Caco-2 (cell line): ENCODE measurements at regions not wholly inside any gene's neighbourhood (a gene's known extent, or its start where the extent isn't known, plus 50 kb on each side); places are given as distances from the start of the nearest gene placed in this dataset.

ENCODE experiments used
- BruUV-seq: library from RNA; stranded (reverse); fragments of 400-500 nt; replicated peaks from 2 replicates; lab custom pipeline; 2021; lab: Mats Ljungman, UMichigan
- CTCF ChIA-PET: fragments of 300-600 bp; sonication (Branson Sonifier 250); formaldehyde crosslinking; loops from one replicate; lab custom pipeline; 2022; ENCODE audit warnings: antibody characterized with exemption; lab: Charles Lee
- POLR2A ChIA-PET: fragments of 300-600 bp; sonication (Branson Sonifier 250); formaldehyde crosslinking; loops from one replicate; lab custom pipeline; 2022; ENCODE audit warnings: antibody characterized with exemption; lab: Charles Lee
- DNase-seq, 2 experiments: peaks; one replicate each; pipeline versions ENCODE4 v3.0.0 to v3.0.0-alpha.2; 2020 to 2022
- H3K27me3 ChIP-seq: replicated peaks from 2 replicates; pipeline ENCODE4 v1.6.0; 2011; ENCODE audit warnings: low read length; ENCODE audit not compliant: control insufficient read depth, insufficient read depth
- H3K36me3 ChIP-seq: 2 replicates; pipeline ENCODE4 v1.5.1; 2011; ENCODE audit warnings: low read length; ENCODE audit not compliant: control insufficient read depth, insufficient read depth
- H3K4me1 ChIP-seq: fragments of 250-450 bp; sonication (Bioruptor Pico); 2 replicates; pipeline ENCODE4 v1.5.1; 2020; ENCODE audit warnings: mild to moderate bottlenecking
- H3K4me3 ChIP-seq: 2 replicates; pipeline ENCODE4 v1.5.1; 2011; ENCODE audit warnings: low read depth, mild to moderate bottlenecking, control low read depth, low read length
- H3K9me3 ChIP-seq: fragments of 250-450 bp; sonication (Bioruptor Pico); 2 replicates; pipeline ENCODE4 v1.5.1; 2020; ENCODE audit warnings: mild to moderate bottlenecking, moderate library complexity
- H3K27ac Mint-ChIP-seq: one replicate; pipeline ENCODE4 v1.8.0; 2022; ENCODE audit warnings: mixed read lengths; ENCODE audit not compliant: unreplicated experiment
- H3K27me3 Mint-ChIP-seq: one replicate; pipeline ENCODE4 v1.8.0; 2022; ENCODE audit warnings: mixed read lengths; ENCODE audit not compliant: insufficient read depth, unreplicated experiment
- H3K36me3 Mint-ChIP-seq: one replicate; pipeline ENCODE4 v1.8.0; 2022; ENCODE audit warnings: mild to moderate bottlenecking, mixed read lengths; ENCODE audit not compliant: insufficient read depth, unreplicated experiment
- H3K4me1 Mint-ChIP-seq: one replicate; pipeline ENCODE4 v1.8.0; 2022; ENCODE audit warnings: low read depth, mixed read lengths; ENCODE audit not compliant: unreplicated experiment
- H3K4me3 Mint-ChIP-seq: one replicate; pipeline ENCODE4 v1.8.0; 2022; ENCODE audit warnings: mild to moderate bottlenecking, moderate library complexity, mixed read lengths; ENCODE audit not compliant: unreplicated experiment
- H3K9me3 Mint-ChIP-seq: one replicate; pipeline ENCODE4 v1.8.0; 2022; ENCODE audit warnings: mixed read lengths; ENCODE audit not compliant: unreplicated experiment
- intact Hi-C: fragments of 100-400 bp; cut with micrococcal nuclease; formaldehyde crosslinking; loops from one replicate; pipeline ENCODE4 v1.10.0; 2022; ENCODE audit not compliant: unreplicated experiment
- TF ChIP-seq, protein P1 (sequence below), 2 experiments: fragments of 200-600 bp in 1 of 2; IDR thresholded peaks; 1 replicate in 1 of 2; 2 replicates in 1 of 2; pipeline versions ENCODE4 v1.5.1 to v1.8.0; 2011 to 2022; ENCODE audit warnings: antibody characterized with exemption in 1 of 2, control low read depth in 1 of 2, inconsistent platforms in 1 of 2, low read depth in 1 of 2, low read length in 1 of 2, mild to moderate bottlenecking in 1 of 2, moderate library complexity in 1 of 2; ENCODE audit not compliant: insufficient read depth in 1 of 2, severe bottlenecking in 1 of 2, unreplicated experiment in 1 of 2

DNA sequence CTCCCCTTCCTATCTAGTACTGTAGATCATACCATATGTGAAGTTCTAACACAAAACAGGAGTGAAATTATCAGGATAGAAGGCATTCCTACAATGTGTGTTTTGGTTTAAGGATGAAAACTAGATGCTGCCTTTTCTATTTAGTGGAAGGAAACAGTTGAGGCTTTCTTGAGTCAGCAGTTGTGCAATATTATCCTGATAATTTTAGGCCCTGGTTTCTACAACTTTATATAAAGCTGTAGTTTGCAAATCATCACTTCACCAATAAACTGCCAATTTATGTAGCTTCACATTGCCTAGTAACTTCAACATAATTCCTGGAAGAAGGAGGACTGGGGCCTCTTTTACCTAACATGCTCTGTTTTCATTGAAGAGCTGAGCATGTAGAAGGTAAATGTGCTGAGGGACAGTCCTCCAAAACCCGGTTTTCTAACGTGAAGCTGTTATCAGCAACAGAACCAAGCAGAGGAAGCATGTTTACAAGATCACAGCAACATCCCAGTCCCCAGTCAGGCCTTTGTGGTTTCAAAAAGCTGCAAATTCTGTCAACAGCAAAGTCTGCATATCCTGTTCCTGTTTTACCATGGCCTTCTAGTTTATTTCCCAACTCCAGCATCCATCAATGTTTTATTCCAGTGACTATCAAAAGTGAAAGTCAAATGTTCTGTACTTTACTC is 513.4 kb upstream of the MEF2C start:
- Mint-ChIP-seq H3K4me1 (no peaks in the 10 kb centered on the region), H3K27ac (no peak overlapping the region), H3K4me3 (no peak overlapping the region), H3K9me3 (no peaks in the 10 kb centered on the region), H3K27me3 (no peaks in the 10 kb centered on the region), H3K36me3 (no peaks in the 10 kb centered on the region)
- Histone ChIP-seq H3K4me1 (no peaks in the 10 kb centered on the region), H3K36me3 (no peaks in the 10 kb centered on the region), H3K27me3 (no peaks in the 10 kb centered on the region), H3K4me3 (no peak overlapping the region), H3K9me3 (no peaks in the 10 kb centered on the region)
- no TSS peak for BruUV-seq
- ChIA-PET POLR2A (no interaction called here), CTCF (no interaction called here)
- intact Hi-C loops = no loop called here
- TF ChIP-seq, protein P1, sequence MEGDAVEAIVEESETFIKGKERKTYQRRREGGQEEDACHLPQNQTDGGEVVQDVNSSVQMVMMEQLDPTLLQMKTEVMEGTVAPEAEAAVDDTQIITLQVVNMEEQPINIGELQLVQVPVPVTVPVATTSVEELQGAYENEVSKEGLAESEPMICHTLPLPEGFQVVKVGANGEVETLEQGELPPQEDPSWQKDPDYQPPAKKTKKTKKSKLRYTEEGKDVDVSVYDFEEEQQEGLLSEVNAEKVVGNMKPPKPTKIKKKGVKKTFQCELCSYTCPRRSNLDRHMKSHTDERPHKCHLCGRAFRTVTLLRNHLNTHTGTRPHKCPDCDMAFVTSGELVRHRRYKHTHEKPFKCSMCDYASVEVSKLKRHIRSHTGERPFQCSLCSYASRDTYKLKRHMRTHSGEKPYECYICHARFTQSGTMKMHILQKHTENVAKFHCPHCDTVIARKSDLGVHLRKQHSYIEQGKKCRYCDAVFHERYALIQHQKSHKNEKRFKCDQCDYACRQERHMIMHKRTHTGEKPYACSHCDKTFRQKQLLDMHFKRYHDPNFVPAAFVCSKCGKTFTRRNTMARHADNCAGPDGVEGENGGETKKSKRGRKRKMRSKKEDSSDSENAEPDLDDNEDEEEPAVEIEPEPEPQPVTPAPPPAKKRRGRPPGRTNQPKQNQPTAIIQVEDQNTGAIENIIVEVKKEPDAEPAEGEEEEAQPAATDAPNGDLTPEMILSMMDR (IDR thresholded peaks at IDR 0.05; ENCODE audit: insufficient read depth in 1 of 2, low read depth in 1 of 2, low read length in 1 of 2, severe bottlenecking in 1 of 2, unreplicated experiment in 1 of 2) = no peak
- DNase-seq = no peak

DNA sequence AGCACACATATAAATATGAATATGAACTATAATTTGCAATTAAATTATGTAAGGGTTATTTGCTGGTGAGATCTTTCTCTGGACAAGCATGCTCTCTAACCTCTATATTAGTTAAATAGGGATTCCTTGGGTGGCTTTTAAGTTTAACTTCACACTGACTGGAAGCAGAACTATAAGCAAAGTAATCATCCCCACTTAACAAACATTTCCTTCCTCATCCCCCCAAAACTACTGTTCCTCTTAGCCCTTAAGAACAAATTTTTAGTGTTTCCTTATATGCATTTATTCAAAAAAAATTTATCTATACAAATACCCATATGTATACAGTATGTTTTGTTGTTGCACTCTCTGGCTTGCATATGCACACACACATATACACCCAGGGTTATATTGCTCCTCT is 512.1 kb upstream of the MEF2C start:
- H3K4me1 Mint-ChIP-seq = no peaks in the 10 kb centered on the region
- no peaks in the 10 kb centered on the region for H3K36me3 Mint-ChIP-seq
- H3K27me3 ChIP-seq = no peaks in the 10 kb centered on the region
- H3K4me3 Mint-ChIP-seq = no peak overlapping the region
- H3K9me3 ChIP-seq = no peaks in the 10 kb centered on the region
- TF ChIP-seq, protein P1 (IDR thresholded peaks at IDR 0.05; ENCODE audit: insufficient read depth in 1 of 2, low read depth in 1 of 2, low read length in 1 of 2, severe bottlenecking in 1 of 2, unreplicated experiment in 1 of 2) = no peak
- H3K27ac Mint-ChIP-seq = no peak overlapping the region
- ChIA-PET CTCF (no interaction called here), POLR2A (no interaction called here)
- BruUV-seq = no TSS peak
- H3K4me1 ChIP-seq = no peaks in the 10 kb centered on the region
- H3K36me3 ChIP-seq = no peaks in the 10 kb centered on the region
- no peak for DNase-seq
- no peak overlapping the region for H3K4me3 ChIP-seq
- intact Hi-C loops = no loop called here
- no peaks in the 10 kb centered on the region for H3K9me3 Mint-ChIP-seq
- H3K27me3 Mint-ChIP-seq = no peaks in the 10 kb centered on the region

DNA sequence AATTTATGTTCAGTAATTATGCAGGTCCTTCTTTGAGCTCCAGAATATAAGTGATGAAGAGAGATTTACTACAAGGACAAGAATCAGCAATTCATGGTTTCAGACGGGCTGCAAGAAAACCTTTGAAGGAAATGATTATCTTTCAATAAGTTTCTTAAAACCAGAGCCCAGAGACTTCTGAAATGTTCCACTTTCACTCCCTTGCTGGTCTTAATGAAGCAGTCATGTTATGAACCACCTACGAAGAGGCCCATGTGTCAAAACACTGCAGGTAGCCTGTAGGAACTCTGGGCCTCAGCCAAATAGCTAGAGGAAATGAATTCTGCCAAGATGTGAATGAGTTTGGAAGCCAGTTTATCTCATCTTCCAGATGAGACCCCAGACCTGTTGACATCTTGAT is 505.9 kb upstream of the MEF2C start:
- Mint-ChIP-seq H3K27me3 (peaks cover 2% of the 10 kb centered on the region), H3K27ac (no peak overlapping the region), H3K4me3 (no peak overlapping the region), H3K4me1 (no peaks in the 10 kb centered on the region), H3K9me3 (no peaks in the 10 kb centered on the region), H3K36me3 (no peaks in the 10 kb centered on the region)
- no TSS peak for BruUV-seq
- intact Hi-C loops = no loop called here
- Histone ChIP-seq H3K27me3 (no peaks in the 10 kb centered on the region), H3K4me1 (no peaks in the 10 kb centered on the region), H3K36me3 (no peaks in the 10 kb centered on the region), H3K9me3 (no peaks in the 10 kb centered on the region), H3K4me3 (no peak overlapping the region)
- DNase-seq = no peak
- TF ChIP-seq, protein P1 (IDR thresholded peaks at IDR 0.05; ENCODE audit: insufficient read depth in 1 of 2, low read depth in 1 of 2, low read length in 1 of 2, severe bottlenecking in 1 of 2, unreplicated experiment in 1 of 2) = no peak
- POLR2A ChIA-PET = no interaction called here
- CTCF ChIA-PET = no interaction called here
